AG04449 (cell line): ENCODE measurements at regions not wholly inside any gene's neighbourhood (a gene's known extent, or its start where the extent isn't known, plus 50 kb on each side); places are given as distances from the start of the nearest gene placed in this dataset.
A peak's percentile ranks its signal among the peaks of the same experiment; 100 is the strongest.

Source experiments
- CTCF ChIA-PET: fragments of 350-600 bp; formaldehyde crosslinking; extraction: SDS; loops from one replicate; lab custom pipeline; 2021; ENCODE audit warnings: antibody characterized with exemption; lab: Yijun Ruan, JAX
- POLR2A ChIA-PET: fragments of 400-600, 350-600 bp; formaldehyde crosslinking; extraction: SDS; loops from one replicate; lab custom pipeline; 2020; ENCODE audit warnings: antibody characterized with exemption, inconsistent platforms; lab: Yijun Ruan, JAX
- DNase-seq: peaks from one replicate; pipeline ENCODE4 v3.0.0-alpha.2; 2010; ENCODE audit warnings: low read depth, low spot score
- H3K4me3 ChIP-seq: 2 replicates; pipeline ENCODE4 v1.5.1; 2011; ENCODE audit warnings: low read depth, mild to moderate bottlenecking, control low read depth, low read length
- TF ChIP-seq, protein P1 (sequence below): IDR thresholded peaks from one replicate; pipeline ENCODE4 v1.5.1; 2011; ENCODE audit warnings: mild to moderate bottlenecking, moderate library complexity, low read length, control low read depth, inconsistent platforms; ENCODE audit not compliant: insufficient read depth; ENCODE audit errors: missing control alignments

GRCh38 chr5:164357395-164358033 lies 852.1 kb downstream of the MAT2B start:
- CTCF ChIA-PET: no interaction called here
- POLR2A ChIA-PET: no interaction called here
- DNase-seq: no peak
- TF ChIP-seq, protein P1, sequence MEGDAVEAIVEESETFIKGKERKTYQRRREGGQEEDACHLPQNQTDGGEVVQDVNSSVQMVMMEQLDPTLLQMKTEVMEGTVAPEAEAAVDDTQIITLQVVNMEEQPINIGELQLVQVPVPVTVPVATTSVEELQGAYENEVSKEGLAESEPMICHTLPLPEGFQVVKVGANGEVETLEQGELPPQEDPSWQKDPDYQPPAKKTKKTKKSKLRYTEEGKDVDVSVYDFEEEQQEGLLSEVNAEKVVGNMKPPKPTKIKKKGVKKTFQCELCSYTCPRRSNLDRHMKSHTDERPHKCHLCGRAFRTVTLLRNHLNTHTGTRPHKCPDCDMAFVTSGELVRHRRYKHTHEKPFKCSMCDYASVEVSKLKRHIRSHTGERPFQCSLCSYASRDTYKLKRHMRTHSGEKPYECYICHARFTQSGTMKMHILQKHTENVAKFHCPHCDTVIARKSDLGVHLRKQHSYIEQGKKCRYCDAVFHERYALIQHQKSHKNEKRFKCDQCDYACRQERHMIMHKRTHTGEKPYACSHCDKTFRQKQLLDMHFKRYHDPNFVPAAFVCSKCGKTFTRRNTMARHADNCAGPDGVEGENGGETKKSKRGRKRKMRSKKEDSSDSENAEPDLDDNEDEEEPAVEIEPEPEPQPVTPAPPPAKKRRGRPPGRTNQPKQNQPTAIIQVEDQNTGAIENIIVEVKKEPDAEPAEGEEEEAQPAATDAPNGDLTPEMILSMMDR: no peak
- H3K4me3 ChIP-seq: no peak overlapping the region

DNA sequence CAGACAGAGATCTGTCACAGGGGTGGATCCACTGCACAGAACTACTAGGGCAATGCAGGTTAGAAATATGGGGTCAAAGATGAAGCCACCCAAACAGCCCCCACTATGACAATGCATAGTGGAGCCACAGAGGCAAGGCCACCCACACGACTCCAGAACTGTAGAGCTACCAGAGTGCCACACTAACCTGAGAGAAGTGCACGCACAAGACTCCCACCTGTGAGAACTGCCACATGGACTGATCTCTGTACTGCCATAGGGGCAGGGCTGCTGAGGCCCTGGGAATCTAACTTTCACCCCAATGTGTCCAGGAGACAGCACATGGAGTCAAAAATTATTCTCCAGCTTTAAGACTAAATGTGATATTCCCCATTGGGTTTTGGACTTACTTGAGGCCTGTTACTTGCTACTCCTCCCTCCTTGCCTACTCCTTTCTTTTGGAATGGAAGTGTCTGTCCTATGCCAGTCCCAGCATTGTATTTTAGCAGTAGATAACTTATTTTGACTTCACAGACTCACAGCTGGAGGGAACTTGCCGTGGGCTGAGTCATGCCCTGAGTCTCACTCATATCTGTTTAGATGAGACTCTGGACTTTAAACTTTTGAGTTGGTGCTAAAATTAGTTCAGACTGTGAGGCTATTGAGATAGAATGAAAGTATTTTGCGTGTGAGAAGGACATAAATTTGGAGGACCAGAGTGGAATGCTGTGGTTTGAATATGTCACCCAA lies 853.3 kb downstream of the MAT2B start:
- POLR2A ChIA-PET: no interaction called here
- CTCF ChIA-PET: no interaction called here
- DNase-seq: peak; percentile 46
- TF ChIP-seq, protein P1: no peak
- H3K4me3 ChIP-seq: no peak overlapping the region

DNA sequence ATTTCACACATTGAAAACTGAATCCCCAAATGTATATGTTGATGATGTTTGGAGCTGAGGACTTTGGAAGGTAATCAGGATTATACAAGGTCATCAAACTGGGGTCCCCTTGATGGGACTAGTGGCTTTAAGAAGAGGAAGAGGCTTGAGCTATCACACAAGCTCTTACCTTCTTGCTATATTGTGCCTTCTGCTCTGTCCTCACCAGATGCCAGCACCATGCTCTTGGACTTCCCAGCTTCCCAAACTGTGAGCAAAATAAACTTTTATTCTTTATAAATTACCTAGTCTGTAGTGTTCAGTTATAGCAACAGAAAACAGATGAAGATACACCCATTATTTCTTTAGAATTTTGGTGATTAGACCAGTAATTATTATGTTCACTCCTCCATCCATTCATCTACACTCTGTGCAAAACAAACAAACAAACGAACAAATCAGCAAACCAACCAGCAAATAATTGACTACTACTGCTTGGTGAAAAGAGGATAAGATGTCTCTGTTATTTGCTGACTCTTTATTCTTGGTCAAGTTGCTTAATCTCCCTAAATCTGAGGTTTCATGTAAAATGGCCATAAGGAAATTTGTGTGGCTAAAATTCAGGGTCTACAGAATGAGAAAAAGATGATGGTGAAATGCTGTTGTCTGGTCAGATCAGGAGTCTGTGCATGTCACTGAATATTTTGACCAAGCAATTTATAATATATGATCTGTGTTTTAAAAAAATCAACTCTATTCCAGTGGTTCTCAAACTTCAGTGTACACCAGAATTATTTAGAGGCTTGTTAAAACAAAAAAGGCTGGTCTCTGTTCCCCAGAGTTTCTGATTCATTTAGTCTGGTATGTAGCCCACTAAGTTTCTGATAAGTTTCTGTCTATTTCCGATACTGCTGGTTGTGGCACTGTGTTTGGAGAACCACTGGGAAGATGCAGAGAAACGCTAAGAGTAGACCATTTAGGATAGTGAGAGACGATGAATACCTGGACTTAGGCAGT lies 854.1 kb downstream of the MAT2B start:
- H3K4me3 ChIP-seq: no peak overlapping the region
- POLR2A ChIA-PET: interaction anchor here (1.0 kb wide), 1 partner anchor 13 kb away, joined by 3 read pairs; no protein-coding TSS in a partner anchor
- TF ChIP-seq, protein P1: no peak
- CTCF ChIA-PET: no interaction called here
- DNase-seq: no peak

GRCh38 chr5:164360589-164360988 lies 855.2 kb downstream of the MAT2B start:
- TF ChIP-seq, protein P1: no peak
- ChIA-PET POLR2A (interaction anchor here (1.0 kb wide), 1 partner anchor 14 kb away, joined by 3 read pairs; no protein-coding TSS in a partner anchor), CTCF (interaction anchor here (1.0 kb wide), 1 partner anchor 28 kb away, joined by 3 read pairs; no protein-coding TSS in a partner anchor)
- DNase-seq: no peak
- H3K4me3 ChIP-seq: no peak overlapping the region

GRCh38 chr5:164361986-164362385 lies 856.6 kb downstream of the MAT2B start:
- CTCF ChIA-PET: no interaction called here
- TF ChIP-seq, protein P1: no peak
- no peak overlapping the region for H3K4me3 ChIP-seq
- DNase-seq: no peak
- POLR2A ChIA-PET: interaction anchor here (0.7 kb wide), 1 partner anchor 226 kb away, joined by 3 read pairs; no protein-coding TSS in a partner anchor
